ENCODE measurements at regions not wholly inside any gene's neighbourhood (a gene's known extent, or its start where the extent isn't known, plus 50 kb on each side); places are given as distances from the start of the nearest gene placed in this dataset.

DNA sequence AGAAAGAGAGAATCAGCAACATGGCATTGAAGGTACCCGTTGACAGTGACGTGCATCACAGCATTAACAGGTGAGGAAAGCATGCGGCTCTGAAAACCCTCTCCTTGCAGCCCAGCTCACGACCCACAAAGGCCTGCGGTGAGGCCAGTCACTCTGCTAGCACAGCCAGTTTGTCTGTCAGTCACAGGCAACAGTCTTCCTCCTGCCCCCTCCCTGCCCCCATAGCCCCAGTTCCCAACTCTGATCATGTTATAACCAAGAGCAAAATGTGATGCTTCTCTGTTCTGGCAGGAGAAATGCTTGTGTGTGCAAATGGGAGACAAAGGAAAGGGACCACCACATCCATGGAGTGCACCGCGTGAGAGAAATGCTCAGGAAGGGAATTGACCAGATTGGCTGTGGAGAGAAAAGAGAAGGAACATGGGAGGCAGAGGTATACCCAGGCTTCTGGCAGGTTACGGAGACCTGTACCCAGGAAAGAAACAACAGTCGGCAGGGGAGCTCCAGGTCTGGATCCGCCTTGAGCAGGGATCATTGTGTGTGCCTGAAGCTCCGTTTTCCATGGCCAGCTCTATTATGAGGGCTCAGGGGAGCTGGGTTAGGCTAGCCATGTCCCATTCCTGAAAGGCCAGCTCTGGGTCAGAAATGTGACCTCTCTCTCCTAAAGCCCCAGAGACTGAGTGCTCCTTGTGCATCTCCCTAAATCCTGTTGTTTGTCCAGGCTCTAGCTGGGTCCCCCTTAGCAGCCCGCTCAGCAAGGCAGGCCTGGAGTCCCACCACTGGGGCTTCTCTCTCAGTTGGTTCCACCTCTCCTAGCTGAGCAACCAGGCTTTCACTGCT, 139.7 kb upstream of the MAMLD1 start:
- TF ChIP-seq, protein P1, sequence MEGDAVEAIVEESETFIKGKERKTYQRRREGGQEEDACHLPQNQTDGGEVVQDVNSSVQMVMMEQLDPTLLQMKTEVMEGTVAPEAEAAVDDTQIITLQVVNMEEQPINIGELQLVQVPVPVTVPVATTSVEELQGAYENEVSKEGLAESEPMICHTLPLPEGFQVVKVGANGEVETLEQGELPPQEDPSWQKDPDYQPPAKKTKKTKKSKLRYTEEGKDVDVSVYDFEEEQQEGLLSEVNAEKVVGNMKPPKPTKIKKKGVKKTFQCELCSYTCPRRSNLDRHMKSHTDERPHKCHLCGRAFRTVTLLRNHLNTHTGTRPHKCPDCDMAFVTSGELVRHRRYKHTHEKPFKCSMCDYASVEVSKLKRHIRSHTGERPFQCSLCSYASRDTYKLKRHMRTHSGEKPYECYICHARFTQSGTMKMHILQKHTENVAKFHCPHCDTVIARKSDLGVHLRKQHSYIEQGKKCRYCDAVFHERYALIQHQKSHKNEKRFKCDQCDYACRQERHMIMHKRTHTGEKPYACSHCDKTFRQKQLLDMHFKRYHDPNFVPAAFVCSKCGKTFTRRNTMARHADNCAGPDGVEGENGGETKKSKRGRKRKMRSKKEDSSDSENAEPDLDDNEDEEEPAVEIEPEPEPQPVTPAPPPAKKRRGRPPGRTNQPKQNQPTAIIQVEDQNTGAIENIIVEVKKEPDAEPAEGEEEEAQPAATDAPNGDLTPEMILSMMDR (IDR thresholded peaks at IDR 0.05; ENCODE audit: low read depth, low read length, missing control alignments) = no peak
- no peak overlapping the region for H3K4me3 ChIP-seq (ENCODE audit: low read depth, low read length)
- DNase-seq (ENCODE audit: low read depth) = no peak

DNA sequence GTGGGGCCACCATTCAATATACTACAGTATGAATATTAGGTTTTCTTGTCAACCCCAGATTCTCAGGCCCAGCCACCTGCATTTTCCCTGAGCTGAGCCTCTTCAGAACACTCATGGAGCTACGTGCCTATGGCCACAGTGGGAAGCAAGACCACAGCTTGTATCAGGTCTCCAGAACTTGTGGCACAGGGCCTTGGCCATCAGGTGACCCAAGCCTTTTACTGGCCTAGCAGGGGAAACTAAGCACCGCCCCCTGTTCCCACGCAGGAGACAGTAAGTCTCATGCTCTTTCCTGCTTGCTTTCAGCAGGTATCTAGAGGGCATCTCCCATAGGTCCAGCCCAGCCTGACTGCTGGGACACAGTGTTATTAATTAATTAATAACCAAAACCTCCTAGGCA, 138.4 kb upstream of the MAMLD1 start:
- TF ChIP-seq, protein P1 (IDR thresholded peaks at IDR 0.05; ENCODE audit: low read depth, low read length, missing control alignments) = no peak
- H3K4me3 ChIP-seq (ENCODE audit: low read depth, low read length) = no peak overlapping the region
- no peak for DNase-seq (ENCODE audit: low read depth)

DNA sequence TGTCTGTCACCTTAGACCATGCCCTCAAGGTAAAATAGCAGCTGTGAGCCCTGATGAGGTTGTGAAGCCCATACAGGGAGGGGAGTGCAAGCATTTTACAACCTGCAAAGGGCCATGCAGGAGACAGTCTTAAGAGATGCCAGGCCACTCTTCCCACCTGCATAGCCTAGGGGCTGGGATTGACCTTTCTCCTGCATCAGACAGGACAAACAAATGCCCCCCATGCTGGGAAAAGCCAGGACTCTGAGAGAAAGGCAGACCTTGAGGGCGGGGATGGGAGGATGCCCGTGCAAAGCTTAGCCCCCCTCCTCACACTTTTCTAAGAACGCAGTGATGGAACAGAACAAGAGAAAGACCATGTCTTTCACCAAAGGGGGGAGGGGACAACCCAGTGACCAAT, 137.9 kb upstream of the MAMLD1 start:
- TF ChIP-seq, protein P1 (IDR thresholded peaks at IDR 0.05; ENCODE audit: low read depth, low read length, missing control alignments) = no peak
- no peak overlapping the region for H3K4me3 ChIP-seq (ENCODE audit: low read depth, low read length)
- no peak for DNase-seq (ENCODE audit: low read depth)

DNA sequence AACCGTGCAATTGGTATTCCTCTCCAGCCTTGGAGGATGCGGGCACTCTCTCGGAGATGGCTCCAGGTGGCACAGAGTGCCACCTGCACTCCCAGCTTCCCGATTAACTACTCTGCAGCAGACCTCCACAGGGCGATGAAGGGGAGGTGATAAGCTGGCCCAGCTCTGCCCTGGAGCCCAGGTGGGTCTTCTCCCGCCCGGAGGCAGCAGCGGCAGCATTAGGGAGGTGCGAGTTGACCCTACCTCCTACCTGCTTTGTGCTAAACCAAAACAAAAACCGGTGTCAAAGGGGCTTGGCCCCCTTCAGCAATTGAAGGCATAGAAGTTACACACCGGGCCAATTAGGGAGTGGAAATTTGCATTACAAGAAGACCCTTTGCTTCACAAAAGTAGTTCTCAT, 137.4 kb upstream of the MAMLD1 start:
- DNase-seq (ENCODE audit: low read depth) = no peak
- TF ChIP-seq, protein P1 (IDR thresholded peaks at IDR 0.05; ENCODE audit: low read depth, low read length, missing control alignments) = no peak
- H3K4me3 ChIP-seq (ENCODE audit: low read depth, low read length) = no peak overlapping the region

DNA sequence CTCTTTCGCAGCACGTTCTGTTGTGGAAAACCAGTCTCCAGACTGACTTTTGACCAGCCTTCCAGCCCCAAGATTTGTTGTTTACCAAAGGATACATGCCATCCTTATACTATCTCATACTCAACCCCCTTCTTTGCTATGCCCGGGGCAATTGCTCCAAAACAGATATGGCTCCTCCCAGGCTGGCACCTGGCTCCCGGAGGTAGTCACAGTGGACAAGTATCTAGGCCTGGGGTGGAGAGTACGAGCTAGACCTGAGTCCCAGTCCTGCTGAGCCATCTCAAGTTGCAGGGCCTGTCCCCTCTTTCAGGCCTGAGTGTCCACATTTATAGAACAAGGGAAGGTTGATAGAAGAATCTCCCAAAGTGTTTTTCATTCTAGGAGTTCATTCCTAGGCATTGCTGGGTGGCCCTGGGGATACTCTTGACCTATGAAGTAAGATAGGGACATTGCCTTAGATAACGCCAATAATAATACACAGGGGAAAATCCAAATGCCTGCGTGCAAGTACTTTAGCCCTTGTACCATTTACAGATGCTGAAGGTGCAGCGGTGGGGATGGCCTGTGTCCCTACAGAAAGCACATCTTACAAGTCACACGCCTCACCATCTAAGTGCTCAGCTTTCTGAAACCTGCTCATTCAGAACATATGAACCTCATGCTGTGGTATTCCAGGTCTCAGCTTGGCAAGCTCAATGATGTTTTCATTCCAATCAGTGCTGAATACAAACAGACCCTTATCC, 136.7 kb upstream of the MAMLD1 start:
- no peak for DNase-seq (ENCODE audit: low read depth)
- H3K4me3 ChIP-seq (ENCODE audit: low read depth, low read length) = no peak overlapping the region
- TF ChIP-seq, protein P1 (IDR thresholded peaks at IDR 0.05; ENCODE audit: low read depth, low read length, missing control alignments) = no peak

DNA sequence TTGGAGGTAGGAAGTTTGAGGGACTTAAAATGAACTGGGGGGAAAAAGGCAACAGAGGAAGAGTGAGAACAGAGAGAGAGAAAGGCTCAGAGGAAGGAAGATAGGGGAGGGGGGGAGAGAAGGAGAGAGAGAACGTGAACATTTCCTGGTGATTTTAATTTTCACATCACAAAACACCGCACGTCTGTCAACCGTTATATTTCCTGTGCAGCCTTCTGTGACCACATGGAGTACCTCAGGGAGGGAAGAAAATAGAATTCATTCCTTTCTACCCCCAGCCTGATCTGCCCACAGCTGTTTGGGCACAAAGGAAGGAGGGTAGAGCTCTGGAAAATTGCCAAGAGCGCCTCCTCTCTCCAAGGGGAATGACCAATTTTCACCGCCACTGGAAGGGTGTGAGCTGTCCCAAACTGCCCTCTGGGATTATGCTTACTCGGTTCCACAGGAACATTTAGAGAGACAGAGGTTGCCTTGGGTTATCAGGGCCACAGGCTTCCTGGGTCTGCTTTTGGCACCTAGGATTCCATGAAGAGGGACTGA, 135.7 kb upstream of the MAMLD1 start:
- DNase-seq (ENCODE audit: low read depth) = no peak
- TF ChIP-seq, protein P1 (IDR thresholded peaks at IDR 0.05; ENCODE audit: low read depth, low read length, missing control alignments) = no peak
- no peak overlapping the region for H3K4me3 ChIP-seq (ENCODE audit: low read depth, low read length)

Data from GM12864 (cell line).